ENCODE measurements at regions not wholly inside any gene's neighbourhood (a gene's known extent, or its start where the extent isn't known, plus 50 kb on each side); places are given as distances from the start of the nearest gene placed in this dataset.
"Not testable (repeated sequence)": the region's sequence is repeated elsewhere in the genome, so short reads cannot be mapped to it uniquely, and the experiment has no call there.

DNA sequence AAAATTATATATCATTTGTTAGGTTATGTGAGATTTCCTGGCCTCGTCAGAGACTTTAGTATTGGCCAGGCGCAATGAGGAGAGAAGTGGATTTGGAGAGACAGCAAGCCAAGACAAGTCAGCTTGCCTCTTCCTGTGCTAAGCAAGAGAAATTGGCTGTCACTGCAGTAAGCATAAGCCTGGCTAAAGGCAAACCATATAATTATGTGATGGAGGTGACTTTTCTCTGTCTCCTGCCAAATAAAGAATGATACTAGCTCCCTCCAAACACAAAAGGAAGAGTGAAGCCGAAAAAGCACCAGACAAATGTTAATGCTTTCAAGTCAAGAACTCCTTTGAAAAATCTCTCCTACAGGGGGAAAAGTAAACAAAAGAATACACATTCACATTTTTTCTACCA lies 2246.0 kb downstream of the ARAP2 start:
- Histone ChIP-seq H3K9ac (ENCODE audit: insufficient read depth, low read length) (no peak overlapping the region), H2AFZ (ENCODE audit: low read length) (no peak overlapping the region), H3K4me2 (ENCODE audit: extremely low read depth, insufficient read depth, low read length) (no peak overlapping the region)

DNA sequence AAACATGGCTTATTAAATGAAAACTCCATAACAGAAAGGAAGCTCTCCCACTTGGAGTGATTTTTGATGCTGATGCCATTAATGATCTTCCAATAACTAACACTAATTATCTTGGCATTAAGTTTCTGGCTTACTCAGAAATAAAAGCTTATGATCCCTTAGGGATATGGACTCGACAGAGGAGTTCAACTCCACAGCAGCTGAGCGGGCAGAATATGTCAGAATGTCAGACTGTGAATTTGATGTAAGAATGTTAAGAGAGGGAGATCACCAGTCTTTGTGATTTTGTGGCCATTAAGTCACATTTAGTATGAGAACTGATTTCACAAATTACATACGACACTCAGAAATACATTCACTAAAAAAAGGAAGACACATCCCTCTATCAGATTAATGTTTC lies 2244.0 kb downstream of the ARAP2 start:
- no peak overlapping the region for H3K9ac ChIP-seq (ENCODE audit: insufficient read depth, low read length)
- no peaks in the 10 kb centered on the region for H4K20me1 ChIP-seq (ENCODE audit: control insufficient read depth, extremely low read depth, insufficient read depth, low read length)
- TF ChIP-seq, protein P1, sequence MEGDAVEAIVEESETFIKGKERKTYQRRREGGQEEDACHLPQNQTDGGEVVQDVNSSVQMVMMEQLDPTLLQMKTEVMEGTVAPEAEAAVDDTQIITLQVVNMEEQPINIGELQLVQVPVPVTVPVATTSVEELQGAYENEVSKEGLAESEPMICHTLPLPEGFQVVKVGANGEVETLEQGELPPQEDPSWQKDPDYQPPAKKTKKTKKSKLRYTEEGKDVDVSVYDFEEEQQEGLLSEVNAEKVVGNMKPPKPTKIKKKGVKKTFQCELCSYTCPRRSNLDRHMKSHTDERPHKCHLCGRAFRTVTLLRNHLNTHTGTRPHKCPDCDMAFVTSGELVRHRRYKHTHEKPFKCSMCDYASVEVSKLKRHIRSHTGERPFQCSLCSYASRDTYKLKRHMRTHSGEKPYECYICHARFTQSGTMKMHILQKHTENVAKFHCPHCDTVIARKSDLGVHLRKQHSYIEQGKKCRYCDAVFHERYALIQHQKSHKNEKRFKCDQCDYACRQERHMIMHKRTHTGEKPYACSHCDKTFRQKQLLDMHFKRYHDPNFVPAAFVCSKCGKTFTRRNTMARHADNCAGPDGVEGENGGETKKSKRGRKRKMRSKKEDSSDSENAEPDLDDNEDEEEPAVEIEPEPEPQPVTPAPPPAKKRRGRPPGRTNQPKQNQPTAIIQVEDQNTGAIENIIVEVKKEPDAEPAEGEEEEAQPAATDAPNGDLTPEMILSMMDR (conservative IDR thresholded peaks at IDR 0.05 in 1 of 2, IDR thresholded peaks at IDR 0.05 in 1 of 2; ENCODE audit: low read depth in 1 of 2, low read length in 2 of 2) = no peak
- TF ChIP-seq EZH2 (IDR thresholded peaks at IDR 0.05; ENCODE audit: low read length, missing control alignments) = no peak
- H3K4me3 ChIP-seq (replicated peaks in 1 of 4; ENCODE audit: control extremely low read depth in 1 of 4, insufficient read depth in 1 of 4, low read depth in 3 of 4, low read length in 4 of 4) = no peak overlapping the region
- H3K4me1 ChIP-seq (ENCODE audit: control insufficient read depth, extremely low read depth, insufficient read depth, low read length) = no peaks in the 10 kb centered on the region
- H3K27ac ChIP-seq (ENCODE audit: insufficient read depth, low read length) = no peak overlapping the region
- H3K36me3 ChIP-seq (ENCODE audit: control insufficient read depth, insufficient read depth, low read length) = no peaks in the 10 kb centered on the region
- H3K27me3 ChIP-seq (ENCODE audit: control insufficient read depth, insufficient read depth, low read length) = no peaks in the 10 kb centered on the region
- DNase-seq (ENCODE audit: low read depth in 2 of 2) = no peak
- H3K4me2 ChIP-seq (ENCODE audit: extremely low read depth, insufficient read depth, low read length) = no peak overlapping the region
- H3K79me2 ChIP-seq (ENCODE audit: control insufficient read depth, insufficient read depth, low read length) = no peaks in the 10 kb centered on the region
- no peak overlapping the region for H2AFZ ChIP-seq (ENCODE audit: low read length)
- H3K9me3 ChIP-seq (ENCODE audit: control insufficient read depth, insufficient read depth, low read depth, low read length) = no peaks in the 10 kb centered on the region

More for the DNA sequence above, 2246.0 kb downstream of the ARAP2 start:
- Histone ChIP-seq H3K27me3 (ENCODE audit: control insufficient read depth, insufficient read depth, low read length) (no peaks in the 10 kb centered on the region), H3K27ac (ENCODE audit: insufficient read depth, low read length) (no peak overlapping the region), H3K4me1 (ENCODE audit: control insufficient read depth, extremely low read depth, insufficient read depth, low read length) (no peaks in the 10 kb centered on the region), H3K36me3 (ENCODE audit: control insufficient read depth, insufficient read depth, low read length) (no peaks in the 10 kb centered on the region), H4K20me1 (ENCODE audit: control insufficient read depth, extremely low read depth, insufficient read depth, low read length) (no peaks in the 10 kb centered on the region), H3K79me2 (ENCODE audit: control insufficient read depth, insufficient read depth, low read length) (no peaks in the 10 kb centered on the region), H3K9me3 (ENCODE audit: control insufficient read depth, insufficient read depth, low read depth, low read length) (no peaks in the 10 kb centered on the region), H3K4me3 (replicated peaks in 1 of 4; ENCODE audit: control extremely low read depth in 1 of 4, insufficient read depth in 1 of 4, low read depth in 3 of 4, low read length in 4 of 4) (no peak overlapping the region)
- TF ChIP-seq, protein P1 (conservative IDR thresholded peaks at IDR 0.05 in 1 of 2, IDR thresholded peaks at IDR 0.05 in 1 of 2; ENCODE audit: low read depth in 1 of 2, low read length in 2 of 2) = no peak
- no peak for TF ChIP-seq EZH2 (IDR thresholded peaks at IDR 0.05; ENCODE audit: low read length, missing control alignments)
- DNase-seq (ENCODE audit: low read depth in 2 of 2) = peak; percentile 4 to 9

DNA sequence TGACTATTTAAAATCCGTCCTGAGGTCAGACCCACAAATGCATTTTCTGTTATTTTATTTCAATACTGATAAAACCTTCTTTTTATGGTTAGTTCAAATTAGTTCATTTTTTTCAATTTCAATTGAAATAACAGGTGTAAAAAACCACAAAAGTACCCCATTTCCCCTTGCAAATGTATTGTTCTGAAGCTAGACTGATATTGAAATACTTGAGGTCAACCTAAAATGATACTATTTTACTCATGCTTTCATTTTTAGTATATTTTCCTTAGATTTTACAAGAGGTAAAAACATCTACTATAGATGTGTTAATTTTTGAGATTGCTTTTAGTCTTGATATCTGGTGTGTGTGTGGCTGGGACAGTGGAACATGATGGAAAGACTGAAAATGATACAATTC lies 2237.8 kb downstream of the ARAP2 start:
- not testable (repeated sequence) for H3K9me3 ChIP-seq (ENCODE audit: control insufficient read depth, insufficient read depth, low read depth, low read length); H3K9ac ChIP-seq (ENCODE audit: insufficient read depth, low read length); H3K27ac ChIP-seq (ENCODE audit: insufficient read depth, low read length); H4K20me1 ChIP-seq (ENCODE audit: control insufficient read depth, extremely low read depth, insufficient read depth, low read length); H3K4me3 ChIP-seq (replicated peaks in 1 of 4; ENCODE audit: control extremely low read depth in 1 of 4, insufficient read depth in 1 of 4, low read depth in 3 of 4, low read length in 4 of 4); H2AFZ ChIP-seq (ENCODE audit: low read length); H3K27me3 ChIP-seq (ENCODE audit: control insufficient read depth, insufficient read depth, low read length); DNase-seq (ENCODE audit: low read depth in 2 of 2); H3K4me2 ChIP-seq (ENCODE audit: extremely low read depth, insufficient read depth, low read length); H3K4me1 ChIP-seq (ENCODE audit: control insufficient read depth, extremely low read depth, insufficient read depth, low read length); H3K79me2 ChIP-seq (ENCODE audit: control insufficient read depth, insufficient read depth, low read length); H3K36me3 ChIP-seq (ENCODE audit: control insufficient read depth, insufficient read depth, low read length)

Measured in fibroblast of lung (primary cell).